Endothelial cell of umbilical vein (primary cell): ENCODE measurements at regions not wholly inside any gene's neighbourhood (a gene's known extent, or its start where the extent isn't known, plus 50 kb on each side); places are given as distances from the start of the nearest gene placed in this dataset.

ENCODE experiments used
- BruUV-seq: library from RNA; stranded (reverse); fragments of 400-500 nt; replicated peaks from 2 replicates; lab custom pipeline; 2021; lab: Mats Ljungman, UMichigan
- CTCF ChIA-PET: fragments of 300-600, 350-600 bp; sonication (Branson Sonifier 250); formaldehyde crosslinking; loops from one replicate; lab custom pipeline; 2021; ENCODE audit warnings: antibody characterized with exemption, inconsistent platforms; lab: Charles Lee
- POLR2A ChIA-PET: fragments of 300-600, 350-600 bp; sonication (Branson Sonifier 250); formaldehyde crosslinking; loops from one replicate; lab custom pipeline; 2021; ENCODE audit warnings: antibody characterized with exemption, inconsistent platforms; lab: Charles Lee
- DNase-seq: peaks from one replicate; pipeline ENCODE4 v3.0.0-alpha.2; 2011; ENCODE audit warnings: low read depth, low spot score
- FAIRE-seq: peaks from 2 replicates; lab custom pipeline; 2011; peaks lifted over from hg19 to GRCh38; lab: Jason Lieb, UNC
- H2AFZ ChIP-seq: 2 replicates; pipeline ENCODE4 v1.6.0; 2012; ENCODE audit warnings: low read depth, low read length, control low read depth, inconsistent platforms
- H3K27ac ChIP-seq: 2 replicates; pipeline ENCODE4 v1.5.1; 2011; ENCODE audit warnings: low read depth, mild to moderate bottlenecking, control low read depth, low read length, moderate library complexity; ENCODE audit not compliant: insufficient read depth
- H3K27me3 ChIP-seq, 2 experiments: 2 replicates each; pipeline versions ENCODE4 v1.6.0 to v1.6.1; 2011; ENCODE audit warnings: low read length in 2 of 2, mixed read lengths in 1 of 2; ENCODE audit not compliant: control insufficient read depth in 2 of 2, insufficient read depth in 2 of 2
- H3K36me3 ChIP-seq, 2 experiments: 2 replicates in 1 of 2; 3 replicates in 1 of 2; pipeline ENCODE4 v1.5.1; 2011; ENCODE audit warnings: low read length in 2 of 2, mild to moderate bottlenecking in 1 of 2, moderate library complexity in 1 of 2; ENCODE audit not compliant: control insufficient read depth in 2 of 2, insufficient read depth in 2 of 2; ENCODE audit errors: extremely low read depth in 1 of 2
- H3K4me1 ChIP-seq: 3 replicates; pipeline ENCODE4 v1.5.1; 2011; ENCODE audit warnings: mild to moderate bottlenecking, low read length; ENCODE audit not compliant: control insufficient read depth, insufficient read depth; ENCODE audit errors: extremely low read depth
- H3K4me2 ChIP-seq: 2 replicates; pipeline ENCODE4 v1.6.1; 2011; ENCODE audit warnings: low read length, control low read depth, mixed read lengths; ENCODE audit not compliant: insufficient read depth
- H3K4me3 ChIP-seq, 3 experiments: fragments of 200-600 bp in 1 of 3; sonication (generic), shearing (Covaris generic) in 1 of 3; replicated peaks in 1 of 3; 2 replicates each; pipeline ENCODE4 v1.5.1; 2011 to 2016; ENCODE audit warnings: control low read depth in 3 of 3, low read length in 3 of 3, mild to moderate bottlenecking in 2 of 3, inconsistent platforms in 1 of 3, low read depth in 1 of 3, moderate library complexity in 1 of 3; ENCODE audit not compliant: insufficient read depth in 1 of 3
- H3K79me2 ChIP-seq: 2 replicates; pipeline ENCODE4 v1.6.0; 2012; ENCODE audit warnings: low read length, inconsistent platforms; ENCODE audit not compliant: control insufficient read depth, insufficient read depth
- H3K9ac ChIP-seq: replicated peaks from 2 replicates; pipeline ENCODE3; 2011; ENCODE audit warnings: low read length, control low read depth; ENCODE audit not compliant: insufficient read depth; ENCODE audit errors: extremely low read depth
- H3K9me1 ChIP-seq: replicated peaks from 3 replicates; pipeline ENCODE4 v1.6.0; 2011; ENCODE audit warnings: mild to moderate bottlenecking, low read length; ENCODE audit not compliant: control insufficient read depth, insufficient read depth; ENCODE audit errors: extremely low read depth
- H3K9me3 ChIP-seq: replicated peaks from 2 replicates; pipeline ENCODE4 v1.5.1; 2012; ENCODE audit warnings: low read length, inconsistent platforms; ENCODE audit not compliant: control insufficient read depth, insufficient read depth
- H4K20me1 ChIP-seq: replicated peaks from 2 replicates; pipeline ENCODE3; 2011; ENCODE audit warnings: mild to moderate bottlenecking, low read length; ENCODE audit not compliant: control insufficient read depth, insufficient read depth; ENCODE audit errors: extremely low read depth
- EZH2 ChIP-seq: IDR thresholded peaks from 2 replicates; pipeline ENCODE4 v1.6.1; 2012; ENCODE audit warnings: borderline replicate concordance, low read depth, mild to moderate bottlenecking, moderate library complexity, low read length, inconsistent platforms; ENCODE audit not compliant: severe bottlenecking
- FOS ChIP-seq: IDR thresholded peaks from 2 replicates; pipeline ENCODE4 v1.6.1; 2011; ENCODE audit warnings: mild to moderate bottlenecking, low read length, moderate library complexity, borderline replicate concordance; ENCODE audit not compliant: insufficient read depth
- JUN ChIP-seq: IDR thresholded peaks from 2 replicates; pipeline ENCODE4 v1.6.1; 2011; ENCODE audit warnings: borderline replicate concordance, low read depth; ENCODE audit not compliant: insufficient read length, insufficient read depth
- MYC ChIP-seq: IDR thresholded peaks from one replicate; pipeline ENCODE4 v1.6.1; 2011; ENCODE audit warnings: mild to moderate bottlenecking, low read depth, low read length
- POLR2A ChIP-seq: IDR thresholded peaks from 2 replicates; pipeline ENCODE4 v1.6.1; 2012; ENCODE audit warnings: low read depth, mild to moderate bottlenecking, control low read depth, low read length
- dilution Hi-C: fragments of 300-500 bp; cut with MboI; formaldehyde crosslinking; loops from one replicate; pipeline ENCODE4 v1.15.0; 2019; ENCODE audit warnings: low sequenced_read_pairs; ENCODE audit not compliant: extremely low pct_ligation_motif_present
- intact Hi-C: fragments of 100-400 bp; cut with micrococcal nuclease; formaldehyde crosslinking; loops from one replicate; pipeline ENCODE4 v1.10.0; 2022
- TF ChIP-seq, protein P1 (sequence below), 2 donors: IDR thresholded peaks; 1 replicate in 1 of 2; 2 replicates in 1 of 2; pipeline ENCODE4 v1.5.1; 2011; ENCODE audit warnings: low read length in 2 of 2, mild to moderate bottlenecking in 2 of 2, moderate library complexity in 2 of 2, control low read depth in 1 of 2, inconsistent platforms in 1 of 2, low read depth in 1 of 2; ENCODE audit not compliant: insufficient read depth in 1 of 2; ENCODE audit errors: extremely low read depth in 1 of 2
- TF ChIP-seq, protein P2 (sequence below): IDR thresholded peaks from 2 replicates; pipeline ENCODE4 v1.6.1; 2011; ENCODE audit not compliant: insufficient read depth, insufficient read length

DNA sequence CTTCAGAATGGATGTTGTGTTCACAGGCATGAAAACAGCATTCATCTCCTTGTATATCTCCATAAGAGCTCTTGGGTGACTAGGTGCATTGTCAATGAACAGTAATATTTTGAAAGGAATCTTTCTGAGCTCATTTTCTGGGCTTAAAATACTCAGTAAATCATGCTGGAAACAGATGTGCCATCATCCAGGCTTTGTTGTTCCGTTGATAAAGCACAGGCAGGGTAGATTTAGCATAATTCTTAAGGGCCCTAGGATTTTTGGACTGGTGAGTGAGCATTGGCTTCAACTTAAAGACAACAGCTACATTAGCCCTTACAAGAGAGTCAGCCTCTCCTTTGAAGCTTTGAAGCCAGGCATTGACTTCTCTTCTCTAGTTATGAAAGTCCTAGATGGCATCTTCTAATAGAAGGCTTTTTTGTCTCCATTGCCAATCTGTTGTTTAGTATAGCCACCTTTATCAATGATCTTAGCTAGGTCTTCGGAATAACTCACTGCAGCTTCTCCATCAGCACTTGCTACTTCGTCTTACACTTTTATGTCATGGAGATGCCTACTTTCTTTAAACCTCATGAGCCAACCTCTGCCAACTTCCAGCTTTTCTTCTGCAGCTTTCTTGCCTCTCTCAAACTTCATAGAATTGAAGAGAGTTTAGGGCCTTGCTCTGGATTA, 79.6 kb upstream of the PSMA6 start:
- CTCF ChIA-PET: interaction anchor here (0.9 to 1.7 kb wide), 7 partner anchors 49 to 226 kb away, joined by 3 to 7 read pairs (median 3); no protein-coding TSS in a partner anchor
- TF ChIP-seq, protein P1, sequence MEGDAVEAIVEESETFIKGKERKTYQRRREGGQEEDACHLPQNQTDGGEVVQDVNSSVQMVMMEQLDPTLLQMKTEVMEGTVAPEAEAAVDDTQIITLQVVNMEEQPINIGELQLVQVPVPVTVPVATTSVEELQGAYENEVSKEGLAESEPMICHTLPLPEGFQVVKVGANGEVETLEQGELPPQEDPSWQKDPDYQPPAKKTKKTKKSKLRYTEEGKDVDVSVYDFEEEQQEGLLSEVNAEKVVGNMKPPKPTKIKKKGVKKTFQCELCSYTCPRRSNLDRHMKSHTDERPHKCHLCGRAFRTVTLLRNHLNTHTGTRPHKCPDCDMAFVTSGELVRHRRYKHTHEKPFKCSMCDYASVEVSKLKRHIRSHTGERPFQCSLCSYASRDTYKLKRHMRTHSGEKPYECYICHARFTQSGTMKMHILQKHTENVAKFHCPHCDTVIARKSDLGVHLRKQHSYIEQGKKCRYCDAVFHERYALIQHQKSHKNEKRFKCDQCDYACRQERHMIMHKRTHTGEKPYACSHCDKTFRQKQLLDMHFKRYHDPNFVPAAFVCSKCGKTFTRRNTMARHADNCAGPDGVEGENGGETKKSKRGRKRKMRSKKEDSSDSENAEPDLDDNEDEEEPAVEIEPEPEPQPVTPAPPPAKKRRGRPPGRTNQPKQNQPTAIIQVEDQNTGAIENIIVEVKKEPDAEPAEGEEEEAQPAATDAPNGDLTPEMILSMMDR (IDR thresholded peaks at IDR 0.05; ENCODE audit: extremely low read depth in 1 of 2, insufficient read depth in 1 of 2, low read depth in 1 of 2, low read length in 2 of 2): no peak
- TF ChIP-seq EZH2: no peak
- intact Hi-C loops: loop anchor here (10.0 kb wide), 1 partner anchor 472 kb away; no protein-coding TSS in a partner anchor
- no peaks in the 10 kb centered on the region for H3K27me3 ChIP-seq
- no TSS peak for BruUV-seq
- no peak overlapping the region for H3K9ac ChIP-seq
- no peaks in the 10 kb centered on the region for H3K9me1 ChIP-seq
- POLR2A ChIA-PET: no interaction called here
- dilution Hi-C loops: no loop called here
- peaks cover 20% of the 10 kb centered on the region for H3K4me1 ChIP-seq
- no peaks in the 10 kb centered on the region for H4K20me1 ChIP-seq
- no peak for FAIRE-seq
- no peaks in the 10 kb centered on the region for H3K79me2 ChIP-seq
- H3K36me3 ChIP-seq: no peaks in the 10 kb centered on the region
- H3K27ac ChIP-seq: no peak overlapping the region
- no peaks in the 10 kb centered on the region for H3K9me3 ChIP-seq
- no peak overlapping the region for H3K4me2 ChIP-seq
- DNase-seq: no peak
- no peak overlapping the region for H2AFZ ChIP-seq
- H3K4me3 ChIP-seq: no peak overlapping the region

DNA sequence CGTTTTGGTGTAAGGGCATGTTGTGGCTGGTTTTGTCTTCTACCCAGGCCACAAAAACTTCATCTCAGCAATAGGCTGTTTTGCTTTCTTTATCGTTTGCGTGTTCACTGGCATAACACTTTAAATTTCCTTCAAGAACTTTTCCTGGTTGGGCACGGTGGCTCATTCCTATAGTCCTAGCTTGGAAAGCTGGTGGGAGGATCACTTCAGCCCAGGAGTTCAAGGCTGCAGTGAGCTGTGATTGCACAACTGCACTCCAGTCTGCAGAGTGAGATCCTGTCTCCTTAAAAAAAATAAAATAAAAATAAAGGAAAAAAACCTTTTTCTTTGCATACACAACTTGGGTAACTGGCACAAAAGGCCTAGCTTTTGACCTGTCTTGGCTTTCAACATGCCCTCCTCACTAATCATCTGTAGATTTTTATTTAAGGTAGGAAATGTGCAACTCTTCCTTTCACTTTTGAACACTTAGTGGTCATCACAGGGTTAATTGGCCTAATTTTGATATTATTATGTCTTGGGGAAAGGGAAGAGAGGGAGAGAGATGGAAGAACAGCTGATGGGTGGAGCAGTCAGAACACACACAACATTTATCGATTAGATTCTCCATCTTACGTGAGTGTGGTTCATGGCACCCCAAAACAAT, 78.9 kb upstream of the PSMA6 start:
- H3K4me2 ChIP-seq: no peak overlapping the region
- BruUV-seq: no TSS peak
- H3K27ac ChIP-seq: no peak overlapping the region
- FAIRE-seq: no peak
- no peak overlapping the region for H3K4me3 ChIP-seq
- intact Hi-C loops: loop anchor here (10.0 kb wide), 1 partner anchor 472 kb away; no protein-coding TSS in a partner anchor
- dilution Hi-C loops: no loop called here
- peaks cover 20% of the 10 kb centered on the region for H3K4me1 ChIP-seq
- no peaks in the 10 kb centered on the region for H3K27me3 ChIP-seq
- ChIA-PET CTCF (interaction anchor here (0.6 to 2.8 kb wide), 10 partner anchors 10 to 226 kb away, joined by 3 to 53 read pairs (median 6); partner anchors contain the start of gene NFKBIA), POLR2A (no interaction called here)
- no peak for DNase-seq
- TF ChIP-seq, protein P2, sequence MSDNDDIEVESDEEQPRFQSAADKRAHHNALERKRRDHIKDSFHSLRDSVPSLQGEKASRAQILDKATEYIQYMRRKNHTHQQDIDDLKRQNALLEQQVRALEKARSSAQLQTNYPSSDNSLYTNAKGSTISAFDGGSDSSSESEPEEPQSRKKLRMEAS: no peak
- no peak for TF ChIP-seq JUN
- TF ChIP-seq, protein P1 (IDR thresholded peaks at IDR 0.05; ENCODE audit: extremely low read depth in 1 of 2, insufficient read depth in 1 of 2, low read depth in 1 of 2, low read length in 2 of 2): no peak
- no peak for TF ChIP-seq POLR2A
- TF ChIP-seq MYC: no peak
- no peak for TF ChIP-seq EZH2
- no peak for TF ChIP-seq FOS
- no peaks in the 10 kb centered on the region for H3K9me1 ChIP-seq
- no peaks in the 10 kb centered on the region for H3K36me3 ChIP-seq
- no peaks in the 10 kb centered on the region for H3K79me2 ChIP-seq
- no peak overlapping the region for H2AFZ ChIP-seq
- no peaks in the 10 kb centered on the region for H3K9me3 ChIP-seq
- no peak overlapping the region for H3K9ac ChIP-seq
- H4K20me1 ChIP-seq: no peaks in the 10 kb centered on the region
